GM12873 (cell line): ENCODE measurements at regions not wholly inside any gene's neighbourhood (a gene's known extent, or its start where the extent isn't known, plus 50 kb on each side); places are given as distances from the start of the nearest gene placed in this dataset.

Experiments
- TF ChIP-seq, protein P1 (sequence below): IDR thresholded peaks from 2 replicates; pipeline ENCODE4 v1.5.1; 2012; ENCODE audit warnings: low read depth, mild to moderate bottlenecking, moderate library complexity, low read length, control low read depth; ENCODE audit not compliant: insufficient read depth; ENCODE audit errors: missing control alignments

DNA sequence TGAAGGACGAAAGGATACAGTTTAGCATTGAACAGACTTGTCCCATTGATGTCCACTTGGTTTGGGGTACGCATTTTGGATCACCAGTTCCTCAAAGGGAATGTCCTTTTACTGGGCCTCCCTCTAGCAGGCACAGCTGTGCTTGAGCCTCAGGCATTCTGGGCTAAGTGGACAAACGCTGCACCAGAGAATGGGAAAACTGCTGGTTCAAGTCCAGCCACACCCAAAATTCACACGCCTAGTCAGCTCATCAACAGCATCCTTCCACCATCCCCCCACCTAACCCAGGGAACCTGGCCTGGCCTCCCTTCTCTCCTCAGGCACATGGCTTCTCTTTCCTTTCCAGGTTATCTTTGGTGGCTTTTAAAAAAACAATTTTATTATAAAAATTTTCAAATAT, 59.1 kb upstream of the ALDH1A3 start:
- TF ChIP-seq, protein P1, sequence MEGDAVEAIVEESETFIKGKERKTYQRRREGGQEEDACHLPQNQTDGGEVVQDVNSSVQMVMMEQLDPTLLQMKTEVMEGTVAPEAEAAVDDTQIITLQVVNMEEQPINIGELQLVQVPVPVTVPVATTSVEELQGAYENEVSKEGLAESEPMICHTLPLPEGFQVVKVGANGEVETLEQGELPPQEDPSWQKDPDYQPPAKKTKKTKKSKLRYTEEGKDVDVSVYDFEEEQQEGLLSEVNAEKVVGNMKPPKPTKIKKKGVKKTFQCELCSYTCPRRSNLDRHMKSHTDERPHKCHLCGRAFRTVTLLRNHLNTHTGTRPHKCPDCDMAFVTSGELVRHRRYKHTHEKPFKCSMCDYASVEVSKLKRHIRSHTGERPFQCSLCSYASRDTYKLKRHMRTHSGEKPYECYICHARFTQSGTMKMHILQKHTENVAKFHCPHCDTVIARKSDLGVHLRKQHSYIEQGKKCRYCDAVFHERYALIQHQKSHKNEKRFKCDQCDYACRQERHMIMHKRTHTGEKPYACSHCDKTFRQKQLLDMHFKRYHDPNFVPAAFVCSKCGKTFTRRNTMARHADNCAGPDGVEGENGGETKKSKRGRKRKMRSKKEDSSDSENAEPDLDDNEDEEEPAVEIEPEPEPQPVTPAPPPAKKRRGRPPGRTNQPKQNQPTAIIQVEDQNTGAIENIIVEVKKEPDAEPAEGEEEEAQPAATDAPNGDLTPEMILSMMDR: no peak

DNA sequence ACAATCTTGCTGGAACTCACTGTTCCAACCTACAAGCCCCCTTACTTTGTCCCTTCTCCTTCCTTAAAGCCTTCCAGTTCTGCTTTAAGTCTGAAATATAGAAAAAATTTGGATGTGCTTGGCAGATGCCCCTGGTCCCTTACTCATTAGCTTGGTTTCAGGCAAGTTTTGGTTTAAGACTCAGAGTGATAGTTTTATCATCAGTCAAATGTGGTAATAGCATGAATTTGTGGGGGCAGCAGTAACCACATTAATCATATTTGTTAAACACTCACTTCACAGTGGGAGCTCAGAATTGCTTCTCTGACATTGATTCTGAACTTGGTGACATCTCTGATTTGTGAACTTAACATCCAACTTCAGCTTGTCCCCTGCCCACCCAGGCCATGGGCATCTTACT, 58.3 kb upstream of the ALDH1A3 start:
- TF ChIP-seq, protein P1: no peak

DNA sequence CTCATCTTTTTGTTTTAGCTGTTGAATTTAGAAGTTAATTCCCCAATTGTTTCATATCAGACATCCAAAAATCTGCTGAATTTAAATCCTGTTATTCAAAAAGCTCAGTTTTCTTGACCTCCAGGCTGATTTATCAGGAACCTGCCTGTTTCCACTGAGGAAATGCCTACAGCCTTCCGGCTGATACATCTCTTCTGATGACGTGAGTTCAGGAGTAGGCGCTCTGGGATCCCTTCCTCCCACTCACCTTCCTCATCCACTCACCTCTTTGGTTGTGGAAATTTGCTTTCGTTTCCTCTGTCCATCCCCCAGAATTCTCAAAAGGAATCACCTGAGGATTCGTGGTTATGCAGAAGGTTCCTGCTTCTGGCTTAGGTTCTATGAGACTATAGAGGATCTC, 55.4 kb upstream of the ALDH1A3 start:
- TF ChIP-seq, protein P1: no peak

DNA sequence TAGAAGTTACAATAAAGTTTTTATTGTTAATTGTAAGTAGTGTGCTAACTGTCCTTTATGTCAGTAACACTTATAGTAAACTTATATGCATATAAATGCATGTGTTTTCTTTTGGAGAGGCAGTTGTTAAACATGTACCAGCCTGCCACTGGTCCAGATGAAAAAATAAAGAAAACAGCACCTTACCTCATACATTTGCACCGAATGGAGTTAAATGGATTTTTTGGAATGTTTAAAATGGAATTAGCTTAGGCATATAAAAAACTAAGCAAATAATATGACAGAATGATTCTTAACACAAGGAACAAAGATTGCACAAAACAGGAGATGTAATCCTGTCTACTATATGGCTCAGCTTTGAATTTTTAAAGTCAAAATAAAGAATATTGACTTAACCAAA, 50.2 kb upstream of the ALDH1A3 start:
- TF ChIP-seq, protein P1: no peak
